ENCODE measurements at regions not wholly inside any gene's neighbourhood (a gene's known extent, or its start where the extent isn't known, plus 50 kb on each side); places are given as distances from the start of the nearest gene placed in this dataset.

GRCh38 chr3:3919316-3919715 is 120.1 kb downstream of the LRRN1 start:
- TF ChIP-seq CTCF (IDR thresholded peaks at IDR 0.05) (no peak), POLR2A (IDR thresholded peaks at IDR 0.05) (no peak)

Measured in body of pancreas (tissue), 4 donors.